Lower leg skin (tissue), 3 donors: ENCODE measurements at regions not wholly inside any gene's neighbourhood (a gene's known extent, or its start where the extent isn't known, plus 50 kb on each side); places are given as distances from the start of the nearest gene placed in this dataset.
"Not testable (repeated sequence)": the region's sequence is repeated elsewhere in the genome, so short reads cannot be mapped to it uniquely, and the experiment has no call there.

Experiments
- DNase-seq, 2 donors: peaks; one replicate each; pipeline ENCODE4 v3.0.0-alpha.2; 2019; ENCODE audit warnings: low spot score in 2 of 2
- H3K4me3 ChIP-seq: fragments of 200-600 bp; sonication (generic); 2 replicates; pipeline ENCODE4 v1.5.1; 2017; ENCODE audit warnings: mild to moderate bottlenecking, low read depth; ENCODE audit not compliant: poor library complexity, severe bottlenecking
- WGBS, 2 donors: methylation state at CpG; one replicate each; pipeline ENCODE4 v1.1.5; 2018; 5-methylcytosine and 5-hydroxymethylcytosine counted together
- intact Hi-C: fragments of 100-400 bp; cut with DNase I; formaldehyde crosslinking; loops from one replicate; pipeline ENCODE4 v1.15.0; 2023; ENCODE audit warnings: low total_unique reads

DNA sequence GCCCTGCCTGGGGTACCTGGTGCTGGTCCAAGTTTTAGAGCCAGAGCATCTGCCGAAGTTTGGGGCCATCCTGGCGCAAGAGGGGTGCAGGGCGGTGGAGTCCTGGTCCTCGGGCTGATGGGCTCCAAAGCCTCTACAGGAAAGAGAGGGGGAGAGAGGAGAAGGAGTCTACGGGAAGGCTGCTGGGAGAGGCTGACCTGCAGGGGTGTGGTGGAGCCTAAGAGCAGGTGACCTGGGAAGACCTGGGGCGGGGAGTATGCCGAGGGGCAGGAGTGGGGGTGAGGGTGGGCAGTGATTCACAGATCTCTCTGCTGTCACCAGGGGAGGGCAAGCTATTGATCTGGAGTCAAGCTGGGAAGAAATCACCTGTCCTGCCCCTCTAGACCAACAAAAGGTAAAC is 158.4 kb downstream of the SPATA31A6 start:
- intact Hi-C loops, DNase-seq, H3K4me3 ChIP-seq: not testable (repeated sequence)
- 82% methylated on average over 7 of the region's 7 CpGs for WGBS, 2 donors

DNA sequence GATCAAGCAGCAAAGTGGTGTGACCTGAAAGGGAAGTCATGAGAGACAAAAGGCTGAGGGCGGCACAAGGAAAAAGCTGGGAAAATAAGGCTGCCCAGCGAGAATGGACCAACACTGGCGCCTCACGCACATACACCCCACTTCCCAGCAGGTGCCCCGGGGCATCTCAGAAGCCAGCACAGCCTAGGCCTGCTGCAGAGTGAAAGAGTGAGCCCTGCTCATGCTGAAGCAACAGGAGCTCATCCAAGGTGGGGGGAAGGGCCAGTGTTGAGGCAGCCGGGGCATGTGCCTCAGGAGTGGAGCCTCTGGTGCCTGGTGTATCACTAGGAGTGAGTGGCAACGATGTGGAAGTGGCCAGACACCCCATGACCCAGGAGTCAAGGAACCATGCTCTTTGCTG is 158.8 kb downstream of the SPATA31A6 start:
- intact Hi-C loops, DNase-seq, H3K4me3 ChIP-seq: not testable (repeated sequence)
- 77 to 91% methylated on average over 4 to 5 of the region's 7 CpGs for WGBS, 2 donors

DNA sequence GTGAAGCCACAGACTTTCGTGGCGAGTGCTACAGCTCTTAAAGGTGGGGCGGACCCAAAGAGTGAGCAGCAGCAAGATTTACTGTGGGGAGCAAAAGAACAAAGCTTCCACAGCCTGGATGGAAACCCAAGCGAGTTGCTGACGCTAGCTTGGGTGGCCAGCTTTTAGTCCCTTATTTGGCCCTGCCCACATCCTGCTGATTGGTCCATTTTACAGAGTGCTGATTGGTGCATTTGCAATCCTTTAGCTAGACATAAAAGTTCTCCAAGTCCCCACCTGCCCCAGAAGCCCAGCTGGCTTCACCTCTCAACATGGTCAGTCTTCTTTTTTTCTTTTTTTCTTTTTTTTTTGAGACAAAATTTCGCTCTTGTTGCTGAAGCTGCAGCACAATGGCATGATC is 161.0 kb downstream of the SPATA31A6 start:
- H3K4me3 ChIP-seq, intact Hi-C loops: not testable (repeated sequence)
- WGBS, 2 donors: 88 to 91% methylated on average over 6 of the region's 6 CpGs

DNA sequence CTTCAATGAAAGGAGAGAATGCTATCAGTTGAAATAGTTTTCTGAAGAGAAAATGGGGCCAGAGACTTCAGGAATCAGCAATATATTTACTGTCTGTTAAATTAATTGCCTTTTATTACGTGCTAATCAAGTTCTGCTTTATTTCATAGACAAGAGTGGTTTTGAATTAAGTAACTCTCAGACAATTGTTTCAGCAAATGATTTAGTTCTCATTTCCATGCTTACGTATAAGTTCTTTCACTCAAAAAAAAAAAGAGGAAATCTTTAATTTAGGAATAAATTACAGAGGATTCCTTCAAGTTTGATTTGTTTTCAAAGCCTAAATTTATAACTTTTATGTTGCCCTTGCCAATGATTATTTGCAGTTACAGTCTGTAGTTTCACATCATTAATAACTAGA is 163.5 kb downstream of the SPATA31A6 start:
- DNase-seq, intact Hi-C loops, H3K4me3 ChIP-seq: not testable (repeated sequence)
- WGBS, 2 donors: no CpG with 5 or more reads among the region's 2 CpGs

More for the DNA sequence above, 161.0 kb downstream of the SPATA31A6 start:
- DNase-seq: not testable (repeated sequence)

DNA sequence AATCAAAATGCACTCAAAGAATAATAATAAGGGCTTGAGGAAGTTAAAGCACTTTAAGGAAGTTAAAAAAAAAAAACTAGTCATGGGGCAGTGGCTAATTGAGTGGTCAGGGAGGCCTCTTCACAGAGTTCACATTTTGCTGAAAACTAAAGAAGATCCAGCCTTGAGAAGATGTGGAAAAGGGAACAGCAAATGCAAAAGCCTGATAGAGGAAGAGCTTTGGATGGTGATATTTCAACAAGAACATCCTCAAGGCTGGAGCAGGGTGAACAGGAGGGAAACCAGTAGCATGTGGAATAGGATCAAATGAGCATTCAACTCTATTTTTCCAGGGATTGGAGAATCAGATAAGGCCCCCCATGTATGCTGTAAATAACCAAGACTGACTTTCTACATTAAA is 165.7 kb downstream of the SPATA31A6 start:
- H3K4me3 ChIP-seq, DNase-seq, intact Hi-C loops: not testable (repeated sequence)

DNA sequence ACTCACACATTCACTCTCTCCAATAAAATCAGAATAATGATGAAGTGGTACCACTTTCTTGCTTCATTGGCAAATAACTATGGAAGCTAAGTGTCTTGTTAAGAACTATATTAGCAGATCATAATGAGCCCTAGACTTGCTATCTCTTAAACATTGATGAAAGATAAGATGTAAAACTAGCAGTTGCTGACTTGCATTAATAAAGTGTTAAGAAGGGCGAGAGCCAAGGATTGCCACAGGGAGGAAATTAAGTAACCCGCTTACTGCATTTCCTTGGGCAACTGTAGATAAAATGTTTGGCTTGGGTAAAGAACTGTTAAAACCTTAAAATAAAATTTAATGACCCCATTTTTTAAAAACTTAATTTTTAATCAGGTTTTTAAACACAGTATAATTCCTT is 167.0 kb downstream of the SPATA31A6 start:
- no CpG with 5 or more reads among the region's 2 CpGs for WGBS, 2 donors
- H3K4me3 ChIP-seq, DNase-seq, intact Hi-C loops: not testable (repeated sequence)

DNA sequence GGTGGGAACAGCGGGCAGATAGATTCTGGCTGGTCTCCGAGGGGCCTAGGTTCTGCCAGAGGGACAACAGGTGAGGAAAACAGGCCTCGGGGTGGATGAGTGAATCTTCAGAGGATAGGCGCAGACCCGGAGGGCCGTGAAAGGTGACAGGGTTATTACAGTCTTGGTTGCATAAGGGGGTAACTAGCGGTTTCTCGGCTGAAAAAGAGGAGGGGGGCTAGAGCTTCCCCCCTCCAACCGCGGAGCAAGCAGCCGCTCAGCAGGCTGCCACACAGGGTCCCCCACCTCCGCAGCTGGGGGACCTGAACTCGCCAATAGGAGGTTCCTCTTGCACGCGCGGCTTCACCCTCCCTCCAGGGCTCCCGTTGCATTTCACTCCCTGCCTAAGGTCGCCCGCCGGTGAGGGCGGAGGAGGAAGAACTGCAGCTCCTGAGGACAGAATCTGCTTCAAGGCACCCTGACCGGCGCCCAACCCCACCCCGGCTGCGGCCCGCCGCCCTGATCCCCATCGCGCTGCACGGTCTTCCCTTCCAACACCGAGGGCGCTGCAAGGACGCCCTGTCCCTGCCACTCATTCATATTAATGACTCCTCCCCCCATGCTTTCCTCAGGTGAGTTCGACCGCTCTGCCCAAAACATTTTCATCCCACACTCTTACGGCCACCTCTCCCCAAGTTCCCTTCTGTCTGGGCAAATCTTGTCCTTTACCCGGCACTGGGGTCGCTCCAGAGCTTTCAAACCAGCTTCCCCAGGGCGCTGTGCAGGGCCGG is 174.3 kb downstream of the SPATA31A6 start:
- DNase-seq, intact Hi-C loops, H3K4me3 ChIP-seq: not testable (repeated sequence)
- WGBS, 2 donors: 30 to 39% methylated on average over 20 to 25 of the region's 40 CpGs

DNA sequence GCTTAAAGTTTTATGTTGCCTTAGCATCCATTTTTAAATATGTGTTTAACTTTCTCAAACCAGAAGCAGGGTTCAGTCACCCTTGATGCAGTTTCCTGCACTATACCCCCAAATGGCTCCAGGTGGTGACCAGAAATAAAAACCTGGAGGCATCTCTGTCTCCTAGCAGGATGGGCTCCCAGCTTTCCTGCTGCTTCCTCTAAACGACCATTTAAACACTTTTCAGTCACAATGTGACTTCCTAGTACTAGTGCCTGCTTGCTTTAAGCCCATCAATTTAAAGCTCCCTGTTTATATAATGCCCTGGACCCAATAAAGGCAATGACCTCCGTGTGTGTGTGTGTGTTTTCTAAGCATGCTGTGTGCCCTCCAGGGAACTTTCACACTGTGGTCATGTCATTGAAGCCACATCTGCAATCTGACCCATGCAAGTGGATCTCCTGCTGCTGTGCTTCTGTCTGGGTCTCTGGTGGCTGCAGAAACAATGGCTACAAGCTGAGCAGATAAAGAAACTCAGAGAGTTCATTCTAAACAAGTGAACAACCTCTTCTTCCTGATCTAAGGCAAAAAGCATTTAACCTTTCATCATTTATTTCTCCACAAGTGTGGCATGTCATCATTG is 175.3 kb downstream of the SPATA31A6 start:
- H3K4me3 ChIP-seq, DNase-seq, intact Hi-C loops: not testable (repeated sequence)
- WGBS, 2 donors: 8 to 13% methylated on average over 2 of the region's 2 CpGs

DNA sequence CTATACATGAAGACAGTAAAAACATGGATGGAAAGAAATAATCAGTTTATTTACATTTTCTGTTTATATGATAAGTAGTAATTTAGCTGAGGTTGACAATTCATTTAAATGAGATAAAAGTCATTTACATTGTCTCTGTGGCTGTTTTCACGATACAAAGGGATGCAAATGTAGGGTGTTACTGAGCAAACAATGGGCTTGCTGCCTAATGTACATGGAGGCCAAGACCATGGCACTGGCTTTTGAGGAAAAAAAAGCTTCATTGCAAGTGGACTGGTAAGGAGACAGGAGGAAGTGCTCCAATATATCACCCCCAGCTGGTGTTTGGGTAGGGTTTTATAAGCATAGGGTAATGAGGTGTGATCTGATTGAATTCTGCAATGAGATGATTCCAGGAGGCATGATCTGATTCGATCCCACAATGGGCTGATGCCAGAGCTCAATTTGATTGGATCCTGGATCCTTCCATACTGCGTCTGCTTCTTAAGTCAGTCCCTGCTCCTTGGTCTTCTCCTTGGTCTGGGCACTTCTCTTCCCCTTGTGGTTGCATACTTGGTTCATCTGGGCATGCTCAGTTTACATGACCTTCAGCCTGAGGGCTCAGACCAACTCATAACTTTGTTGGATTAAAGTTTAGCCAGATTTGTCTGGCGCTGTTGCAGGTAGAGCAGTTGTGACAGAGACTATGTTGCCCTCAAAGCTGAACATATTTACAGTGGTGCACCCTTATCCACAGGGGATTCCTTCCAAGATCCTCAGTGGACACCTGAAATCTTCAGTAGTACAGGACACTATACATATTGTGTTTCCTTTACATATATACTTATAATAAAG is 181.2 kb downstream of the SPATA31A6 start:
- intact Hi-C loops, H3K4me3 ChIP-seq, DNase-seq: not testable (repeated sequence)
- WGBS, 2 donors: 59 to 80% methylated on average over 3 of the region's 4 CpGs

DNA sequence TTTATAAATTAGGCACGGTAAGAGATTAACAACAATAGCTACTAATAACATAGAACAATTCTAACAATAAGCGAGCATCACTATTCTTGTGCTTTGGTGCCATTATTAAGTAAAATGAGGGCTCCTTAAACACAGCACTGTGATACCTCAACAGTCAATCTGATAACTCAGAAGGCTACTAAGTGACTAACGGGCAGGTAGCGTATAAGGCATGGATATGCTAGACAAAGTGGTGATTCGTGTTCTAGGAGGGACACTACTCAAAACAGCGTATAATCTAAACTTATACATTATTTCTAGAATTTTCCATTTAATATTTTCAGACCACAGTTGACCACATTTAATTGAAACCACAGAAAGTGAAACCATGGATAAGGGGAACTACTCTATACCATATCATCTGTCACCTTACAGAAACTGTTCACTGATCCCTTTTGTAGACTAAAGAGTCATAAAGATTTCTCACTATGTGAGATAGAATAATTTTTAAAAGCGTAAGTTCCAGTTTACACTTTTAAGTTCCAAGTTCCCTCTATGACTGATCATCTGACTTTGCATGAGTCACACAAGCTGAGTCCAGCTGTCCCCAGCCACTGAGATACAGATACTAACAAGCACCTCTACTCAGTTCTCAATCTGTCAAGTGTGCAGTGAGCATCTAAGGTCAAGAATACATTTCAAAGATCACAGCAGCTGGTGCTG is 181.9 kb downstream of the SPATA31A6 start:
- H3K4me3 ChIP-seq, DNase-seq, intact Hi-C loops: not testable (repeated sequence)
- 80 to 82% methylated on average over 7 of the region's 7 CpGs for WGBS, 2 donors

DNA sequence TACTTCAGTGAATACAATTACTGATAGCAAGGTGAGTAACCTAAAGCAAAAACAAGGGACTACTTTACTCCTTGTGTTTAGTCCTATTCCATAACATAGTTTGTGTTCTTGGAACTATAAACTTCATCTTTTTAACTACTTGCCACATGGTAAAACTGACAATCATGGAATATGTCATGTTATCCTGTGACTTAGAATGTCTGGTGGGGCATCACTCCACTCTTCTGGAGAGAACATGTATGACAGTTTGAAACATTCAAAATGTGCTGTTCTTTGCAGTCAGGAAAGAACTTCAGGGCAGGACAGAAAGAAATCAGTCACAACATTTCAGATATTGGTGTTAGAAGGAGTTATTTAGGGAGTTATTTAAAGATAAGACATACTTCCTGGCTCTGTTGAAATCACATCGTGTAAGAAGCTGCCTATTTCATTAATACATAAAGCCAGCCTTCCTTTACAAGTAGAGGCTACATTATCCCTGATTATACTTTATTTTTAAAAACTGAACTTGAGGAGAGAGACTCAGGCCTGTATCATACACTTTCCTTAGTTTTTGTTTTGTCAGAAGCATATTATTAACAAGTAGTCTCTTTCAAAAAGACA is 184.9 kb downstream of the SPATA31A6 start:
- intact Hi-C loops: not testable (repeated sequence)
- 28 to 37% methylated on average over 1 of the region's 1 CpG for WGBS, 2 donors

DNA sequence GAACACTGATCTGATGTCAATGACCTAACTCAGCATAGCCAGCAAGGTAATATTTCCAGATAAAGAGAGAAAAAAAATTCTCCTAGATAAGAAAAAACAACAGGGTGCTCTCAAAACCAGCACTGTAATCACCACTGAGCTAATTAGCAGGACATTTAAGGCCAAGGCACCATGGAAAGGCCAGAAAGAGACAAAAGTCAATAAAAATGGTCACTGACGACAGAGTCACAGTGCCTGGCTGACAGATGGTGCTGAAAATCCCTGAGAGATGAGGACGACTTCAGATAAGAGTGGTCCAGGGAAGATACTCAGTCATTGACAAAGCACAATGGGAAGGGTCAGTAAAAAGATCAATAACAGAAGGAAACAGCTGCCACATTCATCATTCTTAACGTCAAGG is 186.7 kb downstream of the SPATA31A6 start:
- intact Hi-C loops, H3K4me3 ChIP-seq, DNase-seq: not testable (repeated sequence)
- WGBS, 2 donors: 20 to 50% methylated on average over 1 of the region's 3 CpGs

More for the DNA sequence above, 184.9 kb downstream of the SPATA31A6 start:
- DNase-seq, H3K4me3 ChIP-seq: not testable (repeated sequence)

DNA sequence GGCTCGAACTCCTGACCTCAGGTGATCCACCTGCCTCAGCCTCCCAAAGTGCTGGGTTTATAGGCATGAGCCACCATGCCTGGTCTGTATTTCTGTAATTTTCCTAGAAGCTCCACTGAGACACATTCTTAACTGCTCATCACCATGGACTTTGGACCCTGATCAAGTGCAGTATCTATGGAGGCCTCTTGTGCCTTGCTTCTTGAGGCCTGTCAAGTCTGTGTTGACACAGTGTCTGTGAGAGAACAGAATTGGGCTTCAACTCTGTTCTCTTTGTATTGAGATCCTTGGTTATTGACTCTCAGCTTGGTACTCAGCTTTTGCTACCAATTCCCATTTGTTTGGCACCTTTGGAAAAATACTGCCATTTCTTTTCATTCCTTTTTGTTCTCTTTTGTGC is 188.0 kb downstream of the SPATA31A6 start:
- 69 to 73% methylated on average over 1 of the region's 1 CpG for WGBS, 2 donors

More for the DNA sequence above, 188.0 kb downstream of the SPATA31A6 start:
- DNase-seq, H3K4me3 ChIP-seq, intact Hi-C loops: not testable (repeated sequence)
